Hypothalamus (tissue), 51 donors: ENCODE measurements at regions not wholly inside any gene's neighbourhood (a gene's known extent, or its start where the extent isn't known, plus 50 kb on each side); places are given as distances from the start of the nearest gene placed in this dataset.

ENCODE experiments used
- DNase-seq, 51 donors: peaks; one replicate each; lab custom pipeline; 2025; lab: John Stamatoyannopoulos, UW

DNA sequence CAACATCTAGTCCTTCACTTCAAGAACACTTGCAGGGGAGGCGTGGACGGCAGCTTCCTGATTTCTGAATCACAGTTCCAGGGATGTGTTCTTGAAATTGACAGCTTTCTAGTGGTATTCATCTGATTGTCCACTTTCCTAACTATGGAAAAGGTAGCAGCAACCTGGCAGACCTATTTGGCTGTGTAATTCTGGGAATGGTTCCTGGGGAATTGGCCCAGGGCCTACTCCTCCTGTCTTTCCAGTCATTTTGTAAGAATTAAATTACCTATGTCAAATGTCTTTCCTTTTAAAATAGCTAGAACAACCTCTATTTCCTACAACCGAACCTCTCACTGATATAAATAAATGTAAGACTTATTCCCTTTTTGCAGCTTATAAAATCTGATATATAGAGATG, 85.5 kb upstream of the RSPO3 start:
- no peak for DNase-seq

DNA sequence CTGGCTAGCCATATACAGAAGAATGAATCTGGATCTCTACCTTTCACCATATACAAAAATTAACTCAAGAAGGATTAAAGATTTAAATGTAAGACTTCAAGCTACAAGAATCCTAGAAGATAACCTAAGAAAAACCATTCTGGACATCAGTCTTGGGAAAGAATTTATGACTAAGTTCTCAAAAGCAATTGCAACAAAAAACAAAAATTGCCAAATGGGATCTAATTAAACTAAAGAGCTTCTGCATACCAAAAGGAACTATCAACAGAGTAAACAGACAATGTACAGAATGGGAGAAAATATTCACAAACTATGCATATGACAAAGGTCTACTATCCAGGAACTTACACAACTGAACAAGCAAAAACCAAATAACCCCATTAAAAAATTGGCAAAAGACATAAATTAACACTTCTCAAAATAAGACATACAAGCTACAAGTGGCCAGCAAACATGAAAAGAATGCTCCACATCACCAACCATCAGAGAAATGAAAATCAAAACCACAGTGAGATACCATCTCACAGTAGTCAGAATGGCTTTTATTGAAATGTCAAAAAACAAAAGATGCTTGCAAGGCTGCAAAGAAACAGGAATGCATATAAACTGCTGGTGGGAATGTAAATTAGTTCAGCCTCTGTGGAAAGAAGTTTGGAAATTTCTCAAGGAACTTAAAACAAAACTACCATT, 66.8 kb upstream of the RSPO3 start:
- no peak for DNase-seq

DNA sequence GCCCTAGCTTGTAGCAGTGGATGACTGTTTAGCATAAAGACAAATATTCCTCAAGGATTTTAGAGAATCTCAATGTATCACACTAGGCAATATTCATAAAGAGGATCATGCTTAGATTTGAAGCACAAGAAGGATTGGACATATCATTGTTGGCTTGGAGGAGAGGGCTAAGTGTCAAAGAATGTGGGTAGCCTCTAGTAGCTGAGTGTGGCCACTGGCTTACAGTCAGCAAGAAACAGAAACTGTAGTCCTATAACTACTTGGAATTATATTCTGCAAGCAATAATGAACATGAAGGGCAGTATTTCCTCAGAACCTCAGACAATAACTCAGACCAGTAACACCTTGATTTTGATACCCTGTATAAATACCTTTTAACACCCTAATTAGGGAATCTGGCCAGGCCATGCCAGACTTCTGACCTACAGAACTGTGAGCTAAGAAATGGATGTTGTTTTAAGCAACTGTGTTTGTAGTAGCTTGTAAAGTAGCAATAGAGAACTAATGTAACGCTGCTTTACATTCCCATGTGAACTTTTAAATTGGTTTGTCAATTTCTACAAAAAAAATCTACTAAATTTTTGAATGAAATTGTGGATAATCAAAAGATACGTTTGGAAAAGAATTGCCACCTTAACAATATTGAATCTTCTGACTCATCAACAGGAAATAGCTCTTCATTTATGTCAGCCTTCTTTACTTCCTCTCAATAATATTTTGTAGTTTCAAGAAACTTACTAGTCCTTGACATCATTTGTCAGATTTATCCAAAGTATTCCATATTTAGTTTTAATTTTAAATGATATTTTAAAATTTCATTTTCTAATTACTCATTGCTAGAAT, 65.2 kb upstream of the RSPO3 start:
- no peak for DNase-seq

DNA sequence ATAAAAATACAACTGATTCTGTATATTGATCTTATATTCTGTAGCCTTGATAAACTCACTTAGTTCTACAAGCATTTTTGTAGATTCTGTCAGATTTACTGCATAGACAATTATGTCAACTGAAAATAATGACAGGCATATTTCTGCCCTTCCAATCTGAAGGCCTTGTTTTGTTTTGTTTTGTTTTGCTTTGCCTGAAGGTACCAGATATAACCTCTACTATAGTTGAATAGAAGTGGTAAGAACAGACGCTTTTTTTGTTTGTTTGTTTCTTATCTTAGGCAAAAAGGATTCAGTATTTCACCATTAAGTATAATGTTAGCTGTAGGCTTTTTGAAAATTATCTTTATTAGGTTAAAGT, 64.6 kb upstream of the RSPO3 start:
- DNase-seq: no peak

DNA sequence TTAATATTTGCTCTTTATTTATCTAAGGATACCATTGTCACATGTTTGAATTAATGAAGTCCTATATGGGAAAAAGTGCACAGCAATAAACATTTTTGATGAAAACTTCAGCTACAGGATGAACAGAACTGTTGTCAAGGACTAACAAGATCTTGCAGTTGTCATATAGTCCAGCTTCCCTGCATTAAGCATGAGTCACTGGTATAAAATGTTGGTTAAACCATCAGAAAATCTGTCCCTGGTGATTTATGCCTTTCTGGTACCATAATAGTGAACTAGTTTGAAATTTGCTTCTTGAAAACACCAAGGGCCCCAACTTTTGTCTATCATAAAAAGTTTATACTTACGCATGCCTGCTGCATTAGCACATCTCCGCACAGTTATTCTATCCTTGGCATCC, 60.4 kb upstream of the RSPO3 start:
- DNase-seq: no peak

DNA sequence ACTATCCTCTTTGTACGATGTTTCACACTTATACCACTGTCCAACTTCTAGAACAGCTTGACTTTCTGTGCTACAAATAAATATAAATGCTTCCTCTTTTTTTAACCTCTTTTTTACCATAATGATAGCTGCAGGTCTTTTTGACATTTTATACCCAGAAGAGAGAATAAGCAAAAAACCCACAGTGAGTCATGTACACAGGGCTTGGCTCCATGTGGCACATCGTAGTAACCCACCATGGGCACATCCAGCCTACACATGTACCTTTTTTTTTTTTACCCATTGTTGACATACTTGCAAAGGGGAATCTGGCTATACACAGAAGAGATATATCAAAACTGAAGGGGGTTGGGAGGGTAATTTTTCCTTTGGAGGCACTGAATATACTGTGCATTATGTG, 59.5 kb upstream of the RSPO3 start:
- DNase-seq: no peak
